K562 (cell line): ENCODE measurements at regions not wholly inside any gene's neighbourhood (a gene's known extent, or its start where the extent isn't known, plus 50 kb on each side); places are given as distances from the start of the nearest gene placed in this dataset.

Source experiments
- ATAC-seq: fragments of 200-7000 bp; cut with Tn5 transposase; 3 replicates; pipeline ENCODE4 v1.9.1; 2020; ENCODE audit warnings: moderate library complexity
- BruUV-seq: library from RNA; stranded (reverse); fragments of 400-500 nt; replicated peaks from 2 replicates; lab custom pipeline; 2021; lab: Mats Ljungman, UMichigan
- CTCF ChIA-PET: fragments of 300-600 bp; formaldehyde crosslinking; extraction: SDS; loops from one replicate; lab custom pipeline; 2021; ENCODE audit warnings: low intra/inter-chr PET ratio; lab: Yijun Ruan, JAX
- POLR2A ChIA-PET: fragments of 300-600, 350-650 bp; sonication (Branson Sonifier 250); formaldehyde crosslinking; extraction: SDS; loops from one replicate; lab custom pipeline; 2021; ENCODE audit warnings: antibody characterized with exemption, inconsistent platforms; lab: Yijun Ruan, JAX
- DNase-seq, 4 experiments: peaks; one replicate each; pipeline versions ENCODE4 v3.0.0 to v3.0.0-alpha.2; 2011 to 2018; ENCODE audit warnings: low spot score in 3 of 4, mixed read lengths in 3 of 4; ENCODE audit errors: extremely low read depth in 1 of 4
- FAIRE-seq: peaks from 2 replicates; lab custom pipeline; 2011; peaks lifted over from hg19 to GRCh38; lab: Jason Lieb, UNC
- H2AFZ ChIP-seq: 2 replicates; pipeline ENCODE4 v1.6.0; 2011; ENCODE audit warnings: low read depth, low read length, control low read depth, inconsistent platforms
- H3K27ac ChIP-seq: fragments of 200-600 bp; 3 replicates; pipeline ENCODE4 v1.8.0; 2011; ENCODE audit warnings: low read depth, mild to moderate bottlenecking, control low read depth, inconsistent platforms, low read length, moderate library complexity, mixed read lengths; ENCODE audit errors: extremely low read depth
- H3K27me3 ChIP-seq, 2 experiments: fragments of 300-600 bp in 1 of 2; 2 replicates in 1 of 2; 3 replicates in 1 of 2; pipeline versions ENCODE4 v1.6.0 to v1.8.0; 2011; ENCODE audit warnings: inconsistent platforms in 2 of 2, low read length in 2 of 2, mild to moderate bottlenecking in 1 of 2, mixed read lengths in 1 of 2, moderate library complexity in 1 of 2; ENCODE audit not compliant: control insufficient read depth in 2 of 2, insufficient read depth in 2 of 2
- H3K36me3 ChIP-seq: fragments of 300-600 bp; 3 replicates; pipeline ENCODE4 v1.8.0; 2011; ENCODE audit warnings: mild to moderate bottlenecking, low read length, inconsistent platforms; ENCODE audit not compliant: control insufficient read depth, insufficient read depth
- H3K4me1 ChIP-seq, 2 experiments: fragments of 200-600 bp in 1 of 2; replicated peaks in 1 of 2; 2 replicates in 1 of 2; 3 replicates in 1 of 2; pipeline versions ENCODE4 v1.5.1 to v1.8.0; 2011; ENCODE audit warnings: inconsistent platforms in 2 of 2, low read length in 2 of 2, mild to moderate bottlenecking in 1 of 2, mixed read lengths in 1 of 2, moderate library complexity in 1 of 2; ENCODE audit not compliant: control insufficient read depth in 2 of 2, insufficient read depth in 2 of 2
- H3K4me2 ChIP-seq: 2 replicates; pipeline ENCODE4 v1.6.1; 2011; ENCODE audit warnings: low read length, control low read depth, inconsistent platforms, mixed read lengths; ENCODE audit not compliant: insufficient read depth
- H3K4me3 ChIP-seq: fragments of 200-600 bp; sonication (generic), shearing (Covaris generic); 2 replicates; pipeline ENCODE4 v1.5.1; 2016; ENCODE audit warnings: control low read depth, inconsistent platforms
- H3K79me2 ChIP-seq: fragments of 200-600 bp; 3 replicates; pipeline ENCODE4 v1.8.0; 2011; ENCODE audit warnings: low read length, inconsistent platforms; ENCODE audit not compliant: control insufficient read depth, insufficient read depth
- H3K9ac ChIP-seq, 2 experiments: 2 replicates each; pipeline versions ENCODE4 v1.6.0 to v1.6.1; 2011; ENCODE audit warnings: low read depth in 2 of 2, low read length in 2 of 2, control low read depth in 1 of 2, inconsistent platforms in 1 of 2, mild to moderate bottlenecking in 1 of 2, mixed read lengths in 1 of 2; ENCODE audit not compliant: insufficient read depth in 1 of 2
- H3K9me1 ChIP-seq: one replicate; pipeline ENCODE4 v1.6.0; 2011; ENCODE audit warnings: inconsistent platforms, mild to moderate bottlenecking, low read length, moderate library complexity; ENCODE audit not compliant: control insufficient read depth, insufficient read depth
- H3K9me3 ChIP-seq: replicated peaks from 2 replicates; pipeline ENCODE4 v1.5.1; 2011; ENCODE audit warnings: low read depth, low read length, inconsistent platforms; ENCODE audit not compliant: control insufficient read depth, insufficient read depth
- H4K20me1 ChIP-seq: replicated peaks from 2 replicates; pipeline ENCODE4 v1.6.1; 2011; ENCODE audit warnings: low read length, inconsistent platforms, mixed read lengths; ENCODE audit not compliant: control insufficient read depth, insufficient read depth
- ETV1 ChIP-seq: fragments of 450-650 bp; conservative IDR thresholded peaks from 2 replicates; pipeline ENCODE4 v1.6.1; 2016; ENCODE audit warnings: missing genetic modification characterization, control low read depth, low read depth, missing compliant biosample characterization
- ZNF324 ChIP-seq: fragments of 250-450 bp; sonication (Bioruptor Pico); IDR thresholded peaks from 2 replicates; pipeline ENCODE4 v1.4.0; 2020; ENCODE audit warnings: mild to moderate bottlenecking
- ZNF696 ChIP-seq: fragments of 250-450 bp; sonication (Bioruptor Pico); conservative IDR thresholded peaks from 2 replicates; pipeline ENCODE4 v1.4.0; 2020; ENCODE audit warnings: mild to moderate bottlenecking, moderate library complexity
- WGBS: fragments of 100-300 bp; shearing (Covaris generic); methylation state at CpG from one replicate; pipeline ENCODE4 v1.1.6; 2016; ENCODE audit warnings: low coverage, mixed read lengths; ENCODE audit not compliant: insufficient coverage; ENCODE audit errors: missing lambda C conversion rate; 5-methylcytosine and 5-hydroxymethylcytosine counted together
- in situ Hi-C: fragments of 300-500 bp; cut with MboI; formaldehyde crosslinking; loops from 4 replicates; pipeline ENCODE4 v1.15.0; 2018; ENCODE audit warnings: inconsistent platforms, mixed read lengths
- intact Hi-C: fragments of 100-400 bp; cut with micrococcal nuclease; formaldehyde crosslinking; loops from 2 replicates; pipeline ENCODE4 v1.14.2; 2022
- TF ChIP-seq, protein P1 (sequence below): IDR thresholded peaks from 3 replicates; pipeline ENCODE4 v1.6.1; 2011; ENCODE audit warnings: borderline replicate concordance, mild to moderate bottlenecking, moderate library complexity; ENCODE audit not compliant: insufficient read length; ENCODE audit errors: extremely low read depth
- TF ChIP-seq, protein P2 (sequence below): sonication (generic); formaldehyde crosslinking; IDR thresholded peaks from 2 replicates; pipeline ENCODE4 v1.8.0; 2023; ENCODE audit warnings: mild to moderate bottlenecking, missing genetic modification reagents

DNA sequence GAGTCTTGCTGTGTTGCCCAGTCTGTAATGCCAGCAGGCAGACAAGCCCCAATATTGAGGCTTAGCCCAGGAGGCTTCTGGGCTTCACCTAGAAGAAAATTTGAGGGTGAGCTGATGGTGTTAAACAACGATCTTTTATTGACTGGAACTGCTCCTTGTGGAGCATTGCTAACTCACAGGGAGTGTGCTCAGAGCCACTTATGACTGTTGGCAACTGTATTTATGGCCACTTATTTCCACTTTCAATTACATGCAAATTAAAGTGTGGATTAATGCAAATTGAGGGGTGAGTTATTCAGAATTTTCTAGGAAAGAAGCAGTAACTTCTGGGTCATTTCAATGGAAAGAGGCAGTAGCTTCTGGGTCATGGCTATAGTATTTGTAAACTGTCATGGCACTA, 317.2 kb upstream of the FKBP1C start:
- in situ Hi-C loops, result no loop called here

More for the DNA sequence above, 317.2 kb upstream of the FKBP1C start:
- TF ChIP-seq, protein P1, sequence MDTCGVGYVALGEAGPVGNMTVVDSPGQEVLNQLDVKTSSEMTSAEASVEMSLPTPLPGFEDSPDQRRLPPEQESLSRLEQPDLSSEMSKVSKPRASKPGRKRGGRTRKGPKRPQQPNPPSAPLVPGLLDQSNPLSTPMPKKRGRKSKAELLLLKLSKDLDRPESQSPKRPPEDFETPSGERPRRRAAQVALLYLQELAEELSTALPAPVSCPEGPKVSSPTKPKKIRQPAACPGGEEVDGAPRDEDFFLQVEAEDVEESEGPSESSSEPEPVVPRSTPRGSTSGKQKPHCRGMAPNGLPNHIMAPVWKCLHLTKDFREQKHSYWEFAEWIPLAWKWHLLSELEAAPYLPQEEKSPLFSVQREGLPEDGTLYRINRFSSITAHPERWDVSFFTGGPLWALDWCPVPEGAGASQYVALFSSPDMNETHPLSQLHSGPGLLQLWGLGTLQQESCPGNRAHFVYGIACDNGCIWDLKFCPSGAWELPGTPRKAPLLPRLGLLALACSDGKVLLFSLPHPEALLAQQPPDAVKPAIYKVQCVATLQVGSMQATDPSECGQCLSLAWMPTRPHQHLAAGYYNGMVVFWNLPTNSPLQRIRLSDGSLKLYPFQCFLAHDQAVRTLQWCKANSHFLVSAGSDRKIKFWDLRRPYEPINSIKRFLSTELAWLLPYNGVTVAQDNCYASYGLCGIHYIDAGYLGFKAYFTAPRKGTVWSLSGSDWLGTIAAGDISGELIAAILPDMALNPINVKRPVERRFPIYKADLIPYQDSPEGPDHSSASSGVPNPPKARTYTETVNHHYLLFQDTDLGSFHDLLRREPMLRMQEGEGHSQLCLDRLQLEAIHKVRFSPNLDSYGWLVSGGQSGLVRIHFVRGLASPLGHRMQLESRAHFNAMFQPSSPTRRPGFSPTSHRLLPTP, result no peak
- TF ChIP-seq, protein P2, sequence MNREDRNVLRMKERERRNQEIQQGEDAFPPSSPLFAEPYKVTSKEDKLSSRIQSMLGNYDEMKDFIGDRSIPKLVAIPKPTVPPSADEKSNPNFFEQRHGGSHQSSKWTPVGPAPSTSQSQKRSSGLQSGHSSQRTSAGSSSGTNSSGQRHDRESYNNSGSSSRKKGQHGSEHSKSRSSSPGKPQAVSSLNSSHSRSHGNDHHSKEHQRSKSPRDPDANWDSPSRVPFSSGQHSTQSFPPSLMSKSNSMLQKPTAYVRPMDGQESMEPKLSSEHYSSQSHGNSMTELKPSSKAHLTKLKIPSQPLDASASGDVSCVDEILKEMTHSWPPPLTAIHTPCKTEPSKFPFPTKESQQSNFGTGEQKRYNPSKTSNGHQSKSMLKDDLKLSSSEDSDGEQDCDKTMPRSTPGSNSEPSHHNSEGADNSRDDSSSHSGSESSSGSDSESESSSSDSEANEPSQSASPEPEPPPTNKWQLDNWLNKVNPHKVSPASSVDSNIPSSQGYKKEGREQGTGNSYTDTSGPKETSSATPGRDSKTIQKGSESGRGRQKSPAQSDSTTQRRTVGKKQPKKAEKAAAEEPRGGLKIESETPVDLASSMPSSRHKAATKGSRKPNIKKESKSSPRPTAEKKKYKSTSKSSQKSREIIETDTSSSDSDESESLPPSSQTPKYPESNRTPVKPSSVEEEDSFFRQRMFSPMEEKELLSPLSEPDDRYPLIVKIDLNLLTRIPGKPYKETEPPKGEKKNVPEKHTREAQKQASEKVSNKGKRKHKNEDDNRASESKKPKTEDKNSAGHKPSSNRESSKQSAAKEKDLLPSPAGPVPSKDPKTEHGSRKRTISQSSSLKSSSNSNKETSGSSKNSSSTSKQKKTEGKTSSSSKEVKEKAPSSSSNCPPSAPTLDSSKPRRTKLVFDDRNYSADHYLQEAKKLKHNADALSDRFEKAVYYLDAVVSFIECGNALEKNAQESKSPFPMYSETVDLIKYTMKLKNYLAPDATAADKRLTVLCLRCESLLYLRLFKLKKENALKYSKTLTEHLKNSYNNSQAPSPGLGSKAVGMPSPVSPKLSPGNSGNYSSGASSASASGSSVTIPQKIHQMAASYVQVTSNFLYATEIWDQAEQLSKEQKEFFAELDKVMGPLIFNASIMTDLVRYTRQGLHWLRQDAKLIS, result no peak
- TF ChIP-seq ETV1 (tag), result no peak
- no peak for TF ChIP-seq ZNF696 (CRISPR knock-in tag)
- no peak for TF ChIP-seq ZNF324
- Histone ChIP-seq H3K9me1 (no peaks in the 10 kb centered on the region), H3K4me1 (no peaks in the 10 kb centered on the region), H4K20me1 (no peaks in the 10 kb centered on the region), H3K9ac (no peak overlapping the region), H3K79me2 (no peaks in the 10 kb centered on the region), H3K9me3 (no peaks in the 10 kb centered on the region; the same call in 1 of the 2 replicates), H3K27ac (no peak overlapping the region), H3K36me3 (no peaks in the 10 kb centered on the region), H3K4me2 (no peak overlapping the region), H3K27me3 (no peaks in the 10 kb centered on the region), H3K4me3 (no peak overlapping the region), H2AFZ (no peak overlapping the region)
- ChIA-PET CTCF (no interaction called here), POLR2A (no interaction called here)
- intact Hi-C loops, result no loop called here
- no peak for FAIRE-seq
- WGBS, result 0% methylated on average over 1 of the region's 1 CpG
- DNase-seq, result no peak
- no peak for ATAC-seq
- no TSS peak for BruUV-seq
